ENCODE measurements at regions not wholly inside any gene's neighbourhood (a gene's known extent, or its start where the extent isn't known, plus 50 kb on each side); places are given as distances from the start of the nearest gene placed in this dataset.

DNA sequence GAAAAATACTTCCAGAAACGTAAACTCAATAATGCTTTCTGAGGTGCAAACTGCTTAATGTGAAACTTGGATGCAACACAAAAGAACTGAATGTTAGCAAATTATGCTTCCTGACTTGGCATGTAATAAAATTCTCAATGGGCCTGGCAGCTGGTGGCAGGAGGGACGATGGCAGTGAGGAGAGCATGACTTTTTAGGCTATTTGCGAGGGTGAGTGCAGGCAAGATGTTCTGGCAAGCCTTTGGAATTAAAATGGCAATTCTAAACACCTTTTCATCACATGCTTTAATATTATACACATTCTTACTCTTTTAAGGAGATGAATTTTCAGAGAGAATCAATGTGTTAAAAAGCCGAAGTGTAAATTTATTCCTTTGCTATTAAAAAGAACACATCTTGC lies 224.8 kb upstream of the CDH4 start:
- intact Hi-C loops (cut with micrococcal nuclease; ENCODE audit: unreplicated experiment), result no loop called here
- no peaks in the 10 kb centered on the region for H4K20me1 ChIP-seq (ENCODE audit: insufficient read depth, low read length)
- H3K9me3 ChIP-seq (ENCODE audit: low read length), result no peaks in the 10 kb centered on the region
- H3K79me2 ChIP-seq (ENCODE audit: insufficient read depth, low read depth, low read length), result no peaks in the 10 kb centered on the region
- DNase-seq (ENCODE audit: low spot score), result no peak
- no peak overlapping the region for H2AFZ ChIP-seq (ENCODE audit: low read length)
- no peaks in the 10 kb centered on the region for H3K4me1 ChIP-seq (ENCODE audit: insufficient read depth, low read length, poor library complexity, severe bottlenecking)
- H3K36me3 ChIP-seq (ENCODE audit: insufficient read depth, low read length), result no peaks in the 10 kb centered on the region
- CTCF ChIA-PET (ENCODE audit: unreplicated experiment), result no interaction called here
- POLR2A ChIA-PET, result no interaction called here
- TF ChIP-seq EZH2phosphoT487 (IDR thresholded peaks at IDR 0.05; ENCODE audit: borderline replicate concordance, low read depth, low read length), result no peak
- TF ChIP-seq, protein P1, sequence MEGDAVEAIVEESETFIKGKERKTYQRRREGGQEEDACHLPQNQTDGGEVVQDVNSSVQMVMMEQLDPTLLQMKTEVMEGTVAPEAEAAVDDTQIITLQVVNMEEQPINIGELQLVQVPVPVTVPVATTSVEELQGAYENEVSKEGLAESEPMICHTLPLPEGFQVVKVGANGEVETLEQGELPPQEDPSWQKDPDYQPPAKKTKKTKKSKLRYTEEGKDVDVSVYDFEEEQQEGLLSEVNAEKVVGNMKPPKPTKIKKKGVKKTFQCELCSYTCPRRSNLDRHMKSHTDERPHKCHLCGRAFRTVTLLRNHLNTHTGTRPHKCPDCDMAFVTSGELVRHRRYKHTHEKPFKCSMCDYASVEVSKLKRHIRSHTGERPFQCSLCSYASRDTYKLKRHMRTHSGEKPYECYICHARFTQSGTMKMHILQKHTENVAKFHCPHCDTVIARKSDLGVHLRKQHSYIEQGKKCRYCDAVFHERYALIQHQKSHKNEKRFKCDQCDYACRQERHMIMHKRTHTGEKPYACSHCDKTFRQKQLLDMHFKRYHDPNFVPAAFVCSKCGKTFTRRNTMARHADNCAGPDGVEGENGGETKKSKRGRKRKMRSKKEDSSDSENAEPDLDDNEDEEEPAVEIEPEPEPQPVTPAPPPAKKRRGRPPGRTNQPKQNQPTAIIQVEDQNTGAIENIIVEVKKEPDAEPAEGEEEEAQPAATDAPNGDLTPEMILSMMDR (conservative IDR thresholded peaks at IDR 0.05; ENCODE audit: low read length), result no peak
- H3K4me2 ChIP-seq (ENCODE audit: low read length), result no peak overlapping the region
- no peak overlapping the region for H3K27ac ChIP-seq (ENCODE audit: low read depth, low read length, poor library complexity, severe bottlenecking)
- no peaks in the 10 kb centered on the region for H3K9me2 ChIP-seq (ENCODE audit: insufficient read depth, low read length)
- no TSS peak for BruUV-seq (replicated peaks)
- no peak overlapping the region for H3K4me3 ChIP-seq (ENCODE audit: low read depth, low read length, poor library complexity, severe bottlenecking)

- Histone ChIP-seq H3K4me2 (ENCODE audit: low read length) (no peak overlapping the region), H2AFZ (ENCODE audit: low read length) (no peak overlapping the region), H3K9me2 (ENCODE audit: insufficient read depth, low read length) (no peaks in the 10 kb centered on the region), H3K27ac (ENCODE audit: low read depth, low read length, poor library complexity, severe bottlenecking) (no peak overlapping the region), H3K4me1 (ENCODE audit: insufficient read depth, low read length, poor library complexity, severe bottlenecking) (no peaks in the 10 kb centered on the region), H3K4me3 (ENCODE audit: low read depth, low read length, poor library complexity, severe bottlenecking) (no peak overlapping the region), H3K79me2 (ENCODE audit: insufficient read depth, low read depth, low read length) (no peaks in the 10 kb centered on the region), H3K36me3 (ENCODE audit: insufficient read depth, low read length) (no peaks in the 10 kb centered on the region), H3K9me3 (ENCODE audit: low read length) (no peaks in the 10 kb centered on the region), H4K20me1 (ENCODE audit: insufficient read depth, low read length) (no peaks in the 10 kb centered on the region)
- TF ChIP-seq, protein P1 (conservative IDR thresholded peaks at IDR 0.05; ENCODE audit: low read length), result no peak
- no peak for TF ChIP-seq EZH2phosphoT487 (IDR thresholded peaks at IDR 0.05; ENCODE audit: borderline replicate concordance, low read depth, low read length)
- intact Hi-C loops (cut with micrococcal nuclease; ENCODE audit: unreplicated experiment), result no loop called here
- ChIA-PET CTCF (ENCODE audit: unreplicated experiment) (no interaction called here), POLR2A (no interaction called here)
- DNase-seq (ENCODE audit: low spot score), result no peak
- no TSS peak for BruUV-seq (replicated peaks)
Measured at GRCh38 chr20:61030130-61030529, 221.9 kb upstream of the CDH4 start.

DNA sequence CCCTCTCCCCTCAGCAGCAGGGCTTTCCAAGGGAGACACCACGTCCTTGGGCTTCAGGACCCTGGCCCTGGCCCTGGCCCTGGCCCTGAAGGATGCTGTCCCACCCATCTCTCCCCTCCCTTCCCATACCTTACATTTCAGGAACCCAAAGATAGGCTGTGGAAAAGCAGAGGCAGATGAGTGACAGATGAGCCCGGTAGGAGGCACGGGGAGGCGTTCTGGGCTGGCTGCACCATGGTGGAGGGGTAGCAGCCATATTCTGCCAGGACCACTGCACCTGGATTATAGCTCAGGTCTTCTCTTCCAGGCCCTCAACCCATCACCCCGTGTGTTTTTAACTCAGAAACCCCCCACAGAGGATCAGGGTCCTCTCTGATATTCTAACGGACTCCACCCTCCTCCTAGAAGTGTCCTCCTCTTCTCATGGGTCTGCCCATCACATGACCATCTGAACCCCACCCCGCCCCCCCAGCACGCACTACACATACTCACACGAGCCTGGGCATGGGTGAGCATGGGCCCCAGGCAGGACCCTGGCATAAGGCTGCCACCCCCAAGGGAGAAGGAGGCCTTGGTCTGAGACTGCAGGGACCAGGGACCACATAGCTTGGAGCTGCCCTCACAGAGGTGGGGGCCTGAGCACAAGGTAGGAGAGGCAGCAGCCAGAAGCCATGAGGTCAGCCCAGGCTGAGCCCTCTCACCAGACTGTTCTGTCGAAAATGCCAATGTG lies 220.8 kb upstream of the CDH4 start:
- Histone ChIP-seq H2AFZ (ENCODE audit: low read length) (no peak overlapping the region), H3K27ac (ENCODE audit: low read depth, low read length, poor library complexity, severe bottlenecking) (no peak overlapping the region), H3K36me3 (ENCODE audit: insufficient read depth, low read length) (no peaks in the 10 kb centered on the region), H3K79me2 (ENCODE audit: insufficient read depth, low read depth, low read length) (no peaks in the 10 kb centered on the region), H3K9me3 (ENCODE audit: low read length) (no peaks in the 10 kb centered on the region), H3K9me2 (ENCODE audit: insufficient read depth, low read length) (no peaks in the 10 kb centered on the region), H3K4me2 (ENCODE audit: low read length) (no peak overlapping the region), H3K4me1 (ENCODE audit: insufficient read depth, low read length, poor library complexity, severe bottlenecking) (no peaks in the 10 kb centered on the region), H4K20me1 (ENCODE audit: insufficient read depth, low read length) (no peaks in the 10 kb centered on the region), H3K4me3 (ENCODE audit: low read depth, low read length, poor library complexity, severe bottlenecking) (no peak overlapping the region)
- POLR2A ChIA-PET, result no interaction called here
- intact Hi-C loops (cut with micrococcal nuclease; ENCODE audit: unreplicated experiment), result no loop called here
- no TSS peak for BruUV-seq (replicated peaks)
- no peak for DNase-seq (ENCODE audit: low spot score)
- CTCF ChIA-PET (ENCODE audit: unreplicated experiment), result no interaction called here
- no peak for TF ChIP-seq EZH2phosphoT487 (IDR thresholded peaks at IDR 0.05; ENCODE audit: borderline replicate concordance, low read depth, low read length)
- TF ChIP-seq, protein P1 (conservative IDR thresholded peaks at IDR 0.05; ENCODE audit: low read length), result no peak

All from OCI-LY7 (cell line).